SK-N-SH (cell line): ENCODE measurements at regions not wholly inside any gene's neighbourhood (a gene's known extent, or its start where the extent isn't known, plus 50 kb on each side); places are given as distances from the start of the nearest gene placed in this dataset.

ENCODE experiments used
- CTCF ChIA-PET: fragments of 300-600, 350-600 bp; formaldehyde crosslinking; extraction: SDS; loops from one replicate; lab custom pipeline; 2021; lab: Yijun Ruan, JAX
- POLR2A ChIA-PET: fragments of 350-600 bp; sonication (Branson Sonifier 250); formaldehyde crosslinking; extraction: SDS; loops from one replicate; lab custom pipeline; 2020; ENCODE audit warnings: antibody characterized with exemption, inconsistent platforms; lab: Yijun Ruan, JAX
- DNase-seq: peaks from one replicate; pipeline ENCODE4 v3.0.0; 2012
- H2AFZ ChIP-seq: fragments of 200-600 bp; sonication (generic); 2 replicates; pipeline ENCODE4 v1.8.1; 2016; ENCODE audit warnings: antibody characterized with exemption, mild to moderate bottlenecking, low read depth
- H3F3A ChIP-seq: fragments of 200-600 bp; sonication (generic); replicated peaks from 2 replicates; pipeline ENCODE3; 2016; ENCODE audit warnings: antibody characterized with exemption, mild to moderate bottlenecking; ENCODE audit not compliant: insufficient read depth
- H3K27ac ChIP-seq, 2 experiments: fragments of 200-500 bp in 1 of 2; fragments of 200-600 bp in 1 of 2; sonication (Bioruptor generic) in 1 of 2; sonication (generic), shearing (Covaris generic) in 1 of 2; 2 replicates each; pipeline versions ENCODE4 v1.5.1 to v1.6.1; 2014 to 2016; ENCODE audit warnings: low read depth in 2 of 2, inconsistent platforms in 1 of 2, low read length in 1 of 2, mild to moderate bottlenecking in 1 of 2, mixed read lengths in 1 of 2
- H3K27me3 ChIP-seq: fragments of 200-600 bp; sonication (generic), shearing (Covaris generic); 2 replicates; pipeline ENCODE4 v1.6.1; 2016; ENCODE audit warnings: mixed run types; ENCODE audit not compliant: insufficient read depth
- H3K36me3 ChIP-seq, 2 experiments: fragments of 200-500 bp in 1 of 2; fragments of 200-600 bp in 1 of 2; sonication (Bioruptor generic) in 1 of 2; sonication (generic) in 1 of 2; replicated peaks in 1 of 2; 2 replicates each; pipeline versions ENCODE3 to v1.5.1; 2014 to 2016; ENCODE audit warnings: low read length in 1 of 2, mild to moderate bottlenecking in 1 of 2; ENCODE audit not compliant: insufficient read depth in 2 of 2, control insufficient read depth in 1 of 2
- H3K4me1 ChIP-seq, 2 experiments: fragments of 200-500 bp in 1 of 2; fragments of 200-600 bp in 1 of 2; sonication (Bioruptor generic) in 1 of 2; sonication (generic), shearing (Covaris generic) in 1 of 2; 2 replicates each; pipeline versions ENCODE4 v1.5.1 to v1.6.1; 2014 to 2016; ENCODE audit warnings: low read depth in 1 of 2, low read length in 1 of 2, mixed run types in 1 of 2; ENCODE audit not compliant: insufficient read depth in 2 of 2, control insufficient read depth in 1 of 2
- H3K4me2 ChIP-seq: fragments of 200-600 bp; sonication (generic), shearing (Covaris generic); 2 replicates; pipeline ENCODE4 v1.6.1; 2017; ENCODE audit warnings: mixed run types
- H3K4me3 ChIP-seq, 2 experiments: fragments of 200-500 bp in 1 of 2; fragments of 200-600 bp in 1 of 2; sonication (Bioruptor generic) in 1 of 2; sonication (generic), shearing (Covaris generic) in 1 of 2; 2 replicates each; pipeline versions ENCODE4 v1.5.1 to v1.8.1; 2014 to 2016; ENCODE audit warnings: low read depth in 2 of 2, inconsistent platforms in 1 of 2, low read length in 1 of 2, mild to moderate bottlenecking in 1 of 2, mixed read lengths in 1 of 2, moderate library complexity in 1 of 2
- H3K79me2 ChIP-seq: fragments of 200-600 bp; sonication (generic); 2 replicates; pipeline ENCODE4 v1.8.1; 2017; ENCODE audit warnings: mild to moderate bottlenecking; ENCODE audit not compliant: insufficient read depth
- H3K9ac ChIP-seq: fragments of 200-600 bp; sonication (generic); 2 replicates; pipeline ENCODE4 v1.6.1; 2017; ENCODE audit warnings: mixed run types
- H3K9me2 ChIP-seq: fragments of 200-600 bp; sonication (generic); 2 replicates; pipeline ENCODE4 v1.6.1; 2017; ENCODE audit warnings: mixed run types
- H3K9me3 ChIP-seq: fragments of 200-600 bp; sonication (generic); 2 replicates; pipeline ENCODE4 v1.6.1; 2017; ENCODE audit warnings: mixed run types, mild to moderate bottlenecking, moderate library complexity
- H4K20me1 ChIP-seq: fragments of 200-600 bp; sonication (generic); 2 replicates; pipeline ENCODE4 v1.6.1; 2017; ENCODE audit warnings: mild to moderate bottlenecking, mixed run types; ENCODE audit not compliant: insufficient read depth
- FOSL2 ChIP-seq: IDR thresholded peaks from 2 replicates; pipeline ENCODE4 v1.4.0; 2012; ENCODE audit warnings: low read depth, mild to moderate bottlenecking, moderate library complexity, borderline replicate concordance
- JUND ChIP-seq: IDR thresholded peaks from 2 replicates; pipeline ENCODE4 v1.4.0; 2012
- MAX ChIP-seq: IDR thresholded peaks from 2 replicates; pipeline ENCODE4 v1.4.0; 2012; ENCODE audit warnings: low read depth
- NRF1 ChIP-seq: IDR thresholded peaks from 2 replicates; pipeline ENCODE4 v1.6.1; 2012; ENCODE audit warnings: low read depth, mild to moderate bottlenecking, low read length
- PBX3 ChIP-seq: IDR thresholded peaks from 2 replicates; pipeline ENCODE4; 2012
- RFX5 ChIP-seq: IDR thresholded peaks from 2 replicates; pipeline ENCODE4 v1.6.1; 2012; ENCODE audit warnings: mild to moderate bottlenecking, improper control_type of control experiment, low read length
- SIN3A ChIP-seq: IDR thresholded peaks from 2 replicates; pipeline ENCODE4 v1.6.1; 2012; ENCODE audit warnings: low read depth, mild to moderate bottlenecking, low read length, moderate library complexity, borderline replicate concordance
- TAF1 ChIP-seq: IDR thresholded peaks from 2 replicates; pipeline ENCODE4 v1.6.1; 2012; ENCODE audit warnings: low read depth, mild to moderate bottlenecking, low read length, moderate library complexity, borderline replicate concordance
- TCF12 ChIP-seq: IDR thresholded peaks from 2 replicates; pipeline ENCODE4 v1.4.0; 2012
- ZBTB33 ChIP-seq: IDR thresholded peaks from 2 replicates; pipeline ENCODE4 v1.4.0; 2012; ENCODE audit warnings: low read depth, borderline replicate concordance
- WGBS: methylation state at CpG from one replicate; pipeline ENCODE4 v1.1.6; 2017; ENCODE audit warnings: low lambda C conversion rate; 5-methylcytosine and 5-hydroxymethylcytosine counted together

GRCh38 chr1:60972841-60973364, 109.5 kb upstream of the NFIA start:
- Histone ChIP-seq H3K9me2 (no peaks in the 10 kb centered on the region), H3K4me3 (no peak overlapping the region), H3K4me1 (peaks cover 17 to 31% of the 10 kb centered on the region in 2 experiments), H3K27me3 (no peaks in the 10 kb centered on the region), H3K27ac (peak overlapping the region in 1 of 2 experiments; percentile 50; a peak in 2 of 4 replicates), H3F3A (peaks cover 2% of the 10 kb centered on the region), H3K9ac (no peak overlapping the region), H3K4me2 (peak overlapping the region; percentile 31; the same call in 1 of the 2 replicates), H3K36me3 (no peaks in the 10 kb centered on the region), H3K9me3 (no peaks in the 10 kb centered on the region), H2AFZ (no peak overlapping the region), H4K20me1 (no peaks in the 10 kb centered on the region), H3K79me2 (no peaks in the 10 kb centered on the region)
- TF ChIP-seq FOSL2 (peak; percentile 69; the same call in 1 of the 2 replicates), SIN3A (no peak), PBX3 (0 out of 2 replicates have a peak, but pooled peaks have one; percentile 3), NRF1 (no peak), ZBTB33 (no peak), MAX (0 out of 2 replicates have a peak, but pooled peaks have one; percentile 14), TCF12 (0 out of 2 replicates have a peak, but pooled peaks have one; percentile 17), JUND (peak; percentile 41; the same call in 1 of the 2 replicates)
- ChIA-PET POLR2A (no interaction called here), CTCF (interaction anchor here (0.8 to 4.2 kb wide), 7 partner anchors 9 to 880 kb away, joined by 3 to 25 read pairs (median 4); no protein-coding TSS in a partner anchor)
- no peak for DNase-seq
- WGBS, result 78% methylated on average over 4 of the region's 4 CpGs

GRCh38 chr1:60971330-60971729, 111.0 kb upstream of the NFIA start:
- Histone ChIP-seq H3F3A (peaks cover 2% of the 10 kb centered on the region), H3K4me1 (peaks cover 17 to 31% of the 10 kb centered on the region in 2 experiments), H3K9me2 (no peaks in the 10 kb centered on the region), H3K36me3 (no peaks in the 10 kb centered on the region), H3K27ac (peak overlapping the region in 1 of 2 experiments; percentile 88; a peak in 1 of 4 replicates), H3K9ac (no peak overlapping the region), H3K79me2 (no peaks in the 10 kb centered on the region), H3K9me3 (no peaks in the 10 kb centered on the region), H3K4me3 (no peak overlapping the region), H3K27me3 (no peaks in the 10 kb centered on the region), H3K4me2 (no peak overlapping the region), H2AFZ (no peak overlapping the region; the same call in 1 of the 2 replicates), H4K20me1 (no peaks in the 10 kb centered on the region)
- no peak for TF ChIP-seq FOSL2
- TF ChIP-seq RFX5, result no peak
- no peak for TF ChIP-seq PBX3
- no peak for TF ChIP-seq TAF1
- POLR2A ChIA-PET, result no interaction called here
- no peak for DNase-seq
- 92% methylated on average over 2 of the region's 2 CpGs for WGBS
- CTCF ChIA-PET, result interaction anchor here (1.1 to 4.0 kb wide), 11 partner anchors 11 to 1000 kb away, joined by 3 to 18 read pairs (median 4); no protein-coding TSS in a partner anchor
